Adrenal gland (tissue), 9 donors: ENCODE measurements at regions not wholly inside any gene's neighbourhood (a gene's known extent, or its start where the extent isn't known, plus 50 kb on each side); places are given as distances from the start of the nearest gene placed in this dataset.

Experiments
- DNase-seq, 7 donors: peaks; one replicate each; pipeline ENCODE4 v3.0.0-alpha.2; 2019 to 2020
- H3K27ac ChIP-seq, 5 donors: fragments of 200-600 bp; sonication (generic) in 4 of 5; 1 replicate in 3 of 5; 2 replicates in 2 of 5; pipeline versions ENCODE4 v1.5.1 to v1.8.0; 2016 to 2020; ENCODE audit warnings: mild to moderate bottlenecking in 1 of 5
- H3K27me3 ChIP-seq: fragments of 200-600 bp; 2 replicates; pipeline ENCODE4 v1.8.0; 2021
- H3K36me3 ChIP-seq, 2 donors: fragments of 200-600 bp; replicated peaks in 1 of 2; 1 replicate in 1 of 2; 2 replicates in 1 of 2; pipeline versions ENCODE4 v1.5.1 to v1.8.0; 2018 to 2022
- H3K4me1 ChIP-seq, 2 donors: fragments of 200-600 bp; replicated peaks in 1 of 2; 1 replicate in 1 of 2; 2 replicates in 1 of 2; pipeline versions ENCODE4 v1.5.1 to v1.8.0; 2018 to 2021
- H3K4me3 ChIP-seq, 4 donors: fragments of 200-600 bp; sonication (generic) in 3 of 4; one replicate each; pipeline ENCODE4 v1.5.1; 2016 to 2018
- H3K9me3 ChIP-seq, 3 donors: fragments of 200-600 bp; sonication (generic) in 1 of 3; replicated peaks in 1 of 3; 1 replicate in 2 of 3; 2 replicates in 1 of 3; pipeline versions ENCODE4 v1.5.1 to v1.8.0; 2016 to 2021
- POLR2A ChIP-seq, 2 donors: fragments of 450-650 bp; IDR thresholded peaks; one replicate each; pipeline ENCODE4 v1.6.1; 2017; ENCODE audit warnings: antibody characterized with exemption in 2 of 2, mild to moderate bottlenecking in 2 of 2, moderate library complexity in 1 of 2
- WGBS, 4 donors: extraction: QIAGEN DNeasy Blood & Tissue Kit in 2 of 4; methylation state at CpG; one replicate each; pipeline versions ENCODE4 v1.1.5 to v1.1.7; 2013 to 2017; 5-methylcytosine and 5-hydroxymethylcytosine counted together
- intact Hi-C, 2 donors: fragments of 100-400 bp; cut with DNase I; formaldehyde crosslinking; loops; one replicate each; pipeline versions ENCODE4 v1.14.1 to v1.15.0; 2022 to 2023
- TF ChIP-seq, protein P1 (sequence below), 6 experiments: fragments of 450-650 bp in 4 of 6; fragments of 200-600 bp in 2 of 6; sonication (generic) in 1 of 6; IDR thresholded peaks; 1 replicate in 5 of 6; 2 replicates in 1 of 6; pipeline versions ENCODE4 v1.5.1 to v1.8.0; 2016 to 2021; ENCODE audit warnings: antibody characterized with exemption in 6 of 6, mild to moderate bottlenecking in 2 of 6, moderate library complexity in 1 of 6
- donor health status: healthy with polysubstance abuse.
- donor health status: Bipolar disorder and iron deficiency.
- donor health status: DM: yes; HTN: yes; CAD: no.
- donor health status: DM: no; HTN: no; CAD: no.
- donor health status: DM: no; HTN: no; CAD: no.

- DNase-seq, result no peak
- H3K4me1 ChIP-seq, result no peaks in the 10 kb centered on the region
- no peak overlapping the region for H3K4me3 ChIP-seq
- H3K9me3 ChIP-seq, result no peaks in the 10 kb centered on the region
- intact Hi-C loops, result no loop called here
- no peak for TF ChIP-seq POLR2A (IDR thresholded peaks at IDR 0.05)
- TF ChIP-seq, protein P1, sequence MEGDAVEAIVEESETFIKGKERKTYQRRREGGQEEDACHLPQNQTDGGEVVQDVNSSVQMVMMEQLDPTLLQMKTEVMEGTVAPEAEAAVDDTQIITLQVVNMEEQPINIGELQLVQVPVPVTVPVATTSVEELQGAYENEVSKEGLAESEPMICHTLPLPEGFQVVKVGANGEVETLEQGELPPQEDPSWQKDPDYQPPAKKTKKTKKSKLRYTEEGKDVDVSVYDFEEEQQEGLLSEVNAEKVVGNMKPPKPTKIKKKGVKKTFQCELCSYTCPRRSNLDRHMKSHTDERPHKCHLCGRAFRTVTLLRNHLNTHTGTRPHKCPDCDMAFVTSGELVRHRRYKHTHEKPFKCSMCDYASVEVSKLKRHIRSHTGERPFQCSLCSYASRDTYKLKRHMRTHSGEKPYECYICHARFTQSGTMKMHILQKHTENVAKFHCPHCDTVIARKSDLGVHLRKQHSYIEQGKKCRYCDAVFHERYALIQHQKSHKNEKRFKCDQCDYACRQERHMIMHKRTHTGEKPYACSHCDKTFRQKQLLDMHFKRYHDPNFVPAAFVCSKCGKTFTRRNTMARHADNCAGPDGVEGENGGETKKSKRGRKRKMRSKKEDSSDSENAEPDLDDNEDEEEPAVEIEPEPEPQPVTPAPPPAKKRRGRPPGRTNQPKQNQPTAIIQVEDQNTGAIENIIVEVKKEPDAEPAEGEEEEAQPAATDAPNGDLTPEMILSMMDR (IDR thresholded peaks at IDR 0.05), result no peak
- H3K27ac ChIP-seq, result no peak overlapping the region
- WGBS, 4 donors, result 73 to 81% (median 79%) methylated on average over 5 of the region's 5 CpGs
- no peaks in the 10 kb centered on the region for H3K36me3 ChIP-seq
- H3K27me3 ChIP-seq, result no peaks in the 10 kb centered on the region
These were observed 110.6 kb downstream of the TTC8 start for GRCh38 chr14:88935083-88935482.

DNA sequence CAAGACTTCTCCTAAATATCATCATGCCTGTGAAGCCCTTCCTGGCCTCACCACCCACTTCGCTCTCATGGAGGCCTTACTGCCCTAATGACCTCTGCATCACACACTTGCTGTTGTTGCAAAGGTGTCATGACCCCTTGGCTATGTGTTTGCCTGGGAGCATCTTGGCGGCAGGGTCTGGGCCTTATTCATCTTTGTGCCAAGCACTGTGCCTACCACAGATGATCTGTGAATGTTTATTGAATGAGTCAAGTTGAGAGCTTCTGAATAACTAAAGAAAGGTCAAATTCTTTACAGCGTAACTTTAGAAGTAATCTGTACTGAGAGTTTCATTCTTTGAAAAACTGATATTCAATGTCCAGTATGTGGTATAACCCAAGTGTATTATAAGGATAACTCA lies 113.3 kb downstream of the TTC8 start:
- intact Hi-C loops, result no loop called here
- H3K27ac ChIP-seq, result no peak overlapping the region
- WGBS, 4 donors, result 87 to 99% (median 93%) methylated on average over 3 of the region's 3 CpGs
- no peak overlapping the region for H3K4me3 ChIP-seq
- H3K4me1 ChIP-seq, result no peaks in the 10 kb centered on the region
- TF ChIP-seq POLR2A (IDR thresholded peaks at IDR 0.05), result no peak
- TF ChIP-seq, protein P1 (IDR thresholded peaks at IDR 0.05), result no peak
- no peaks in the 10 kb centered on the region for H3K9me3 ChIP-seq
- H3K36me3 ChIP-seq, result no peaks in the 10 kb centered on the region
- no peak for DNase-seq
- H3K27me3 ChIP-seq, result no peaks in the 10 kb centered on the region

DNA sequence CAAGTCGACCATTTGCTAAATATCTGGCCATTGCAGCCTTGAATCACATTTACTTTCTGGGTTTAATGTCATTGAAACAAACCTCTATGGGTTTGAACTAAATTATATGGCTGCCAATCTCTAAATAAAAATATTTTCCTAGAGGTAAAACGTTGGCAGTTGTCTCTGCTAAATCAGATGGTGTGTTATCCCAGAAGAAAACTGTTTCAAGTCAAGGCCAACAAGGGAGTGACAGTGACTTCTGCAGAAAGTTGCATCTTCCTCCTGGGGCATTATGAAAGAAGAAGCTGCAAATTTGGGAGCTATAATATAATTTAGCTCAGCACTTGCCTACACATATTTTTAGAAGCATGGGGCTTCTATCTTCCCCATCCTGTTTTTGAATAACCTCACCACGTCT lies 116.2 kb downstream of the TTC8 start:
- Histone ChIP-seq H3K27ac (no peak overlapping the region), H3K27me3 (no peaks in the 10 kb centered on the region), H3K4me3 (no peak overlapping the region), H3K9me3 (no peaks in the 10 kb centered on the region), H3K4me1 (no peaks in the 10 kb centered on the region), H3K36me3 (no peaks in the 10 kb centered on the region)
- no peak for DNase-seq
- intact Hi-C loops, result no loop called here
- TF ChIP-seq, protein P1 (IDR thresholded peaks at IDR 0.05), result no peak
- TF ChIP-seq POLR2A (IDR thresholded peaks at IDR 0.05), result no peak
- 45 to 56% (median 51%) methylated on average over 3 of the region's 3 CpGs for WGBS, 4 donors

DNA sequence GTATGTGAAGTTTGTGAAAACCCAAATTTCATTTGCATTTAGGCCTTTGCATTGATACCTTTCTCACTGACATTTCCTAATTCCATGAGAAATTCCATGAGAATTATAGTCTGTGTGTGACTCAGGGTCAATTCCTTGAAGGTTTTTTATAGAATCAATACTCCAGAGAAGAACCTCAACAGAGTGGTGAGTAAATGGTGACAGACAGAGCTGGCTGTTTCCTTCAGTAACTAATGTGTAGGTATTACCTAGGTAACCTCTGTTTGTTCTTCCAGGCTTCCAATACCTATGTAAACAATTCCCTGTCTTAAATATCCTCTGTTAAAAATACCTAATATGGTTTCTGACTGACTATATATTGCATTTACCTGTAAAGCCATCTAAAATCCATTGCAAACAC lies 117.0 kb downstream of the TTC8 start:
- Histone ChIP-seq H3K27me3 (no peaks in the 10 kb centered on the region), H3K9me3 (no peaks in the 10 kb centered on the region), H3K36me3 (no peaks in the 10 kb centered on the region), H3K4me1 (no peaks in the 10 kb centered on the region), H3K27ac (no peak overlapping the region), H3K4me3 (no peak overlapping the region)
- TF ChIP-seq, protein P1 (IDR thresholded peaks at IDR 0.05), result no peak
- no peak for TF ChIP-seq POLR2A (IDR thresholded peaks at IDR 0.05)
- no peak for DNase-seq
- intact Hi-C loops, result no loop called here
